ENCODE measurements at regions not wholly inside any gene's neighbourhood (a gene's known extent, or its start where the extent isn't known, plus 50 kb on each side); places are given as distances from the start of the nearest gene placed in this dataset.

- no peak for DNase-seq
These were observed 58.8 kb upstream of the ZNF804B start for GRCh38 chr7:88700725-88701124.

- no peak for DNase-seq
These were observed 65.3 kb upstream of the ZNF804B start for GRCh38 chr7:88694207-88694606.

GRCh38 chr7:88693131-88693530 is 66.4 kb upstream of the ZNF804B start:
- no peak for DNase-seq

GRCh38 chr7:88692493-88692892 is 67.0 kb upstream of the ZNF804B start:
- no peak for DNase-seq

- DNase-seq, result no peak
These were observed 69.7 kb upstream of the ZNF804B start for GRCh38 chr7:88689821-88690220.

GRCh38 chr7:88688222-88688621 is 71.3 kb upstream of the ZNF804B start:
- DNase-seq, result no peak

- no peak for DNase-seq
These were observed 72.9 kb upstream of the ZNF804B start for GRCh38 chr7:88686468-88687229.

- no peak for DNase-seq
These were observed 77.8 kb upstream of the ZNF804B start for GRCh38 chr7:88681682-88682081.

- DNase-seq, result no peak
These were observed 89.0 kb upstream of the ZNF804B start for GRCh38 chr7:88670536-88670935.

- no peak for DNase-seq
These were observed 89.6 kb upstream of the ZNF804B start for GRCh38 chr7:88669913-88670312.

- DNase-seq, result no peak
These were observed 90.9 kb upstream of the ZNF804B start for GRCh38 chr7:88668591-88668990.

GRCh38 chr7:88666626-88667025 is 92.9 kb upstream of the ZNF804B start:
- DNase-seq, result no peak

GRCh38 chr7:88665892-88666514 is 93.5 kb upstream of the ZNF804B start:
- DNase-seq, result no peak

- no peak for DNase-seq
These were observed 94.8 kb upstream of the ZNF804B start for GRCh38 chr7:88664630-88665233.

- DNase-seq, result no peak
These were observed 97.6 kb upstream of the ZNF804B start for GRCh38 chr7:88661921-88662320.

GRCh38 chr7:88647825-88648224 is 111.7 kb upstream of the ZNF804B start:
- DNase-seq, result no peak

- no peak for DNase-seq
These were observed 120.9 kb upstream of the ZNF804B start for GRCh38 chr7:88638583-88638982.

GRCh38 chr7:88637795-88638194 is 121.7 kb upstream of the ZNF804B start:
- DNase-seq, result no peak

- no peak for DNase-seq
These were observed 124.4 kb upstream of the ZNF804B start for GRCh38 chr7:88635149-88635548.

GRCh38 chr7:88629559-88629958 is 129.9 kb upstream of the ZNF804B start:
- DNase-seq, result no peak

- no peak for DNase-seq
These were observed 131.0 kb upstream of the ZNF804B start for GRCh38 chr7:88628363-88629085.

GRCh38 chr7:88617185-88617584 is 142.3 kb upstream of the ZNF804B start:
- no peak for DNase-seq

GRCh38 chr7:88615336-88615735 is 144.2 kb upstream of the ZNF804B start:
- no peak for DNase-seq

- DNase-seq, result no peak
These were observed 144.8 kb upstream of the ZNF804B start for GRCh38 chr7:88614736-88615135.
